Gastroesophageal sphincter (tissue), 4 donors: ENCODE measurements at regions not wholly inside any gene's neighbourhood (a gene's known extent, or its start where the extent isn't known, plus 50 kb on each side); places are given as distances from the start of the nearest gene placed in this dataset.

Source experiments
- ATAC-seq: fragments of 150-250 bp; one replicate; pipeline ENCODE4 v1.9.1; 2016; ENCODE audit warnings: mild to moderate bottlenecking, moderate library complexity
- H3K27ac ChIP-seq, 4 donors: fragments of 200-600 bp; sonication (generic) in 3 of 4; 1 replicate in 3 of 4; 2 replicates in 1 of 4; pipeline ENCODE4 v1.5.1; 2016 to 2019
- H3K27me3 ChIP-seq: fragments of 200-600 bp; sonication (generic); one replicate; pipeline ENCODE4 v1.5.1; 2019
- H3K36me3 ChIP-seq, 2 donors: fragments of 200-600 bp; sonication (generic); one replicate each; pipeline ENCODE4 v1.5.1; 2019; ENCODE audit warnings: control low read depth in 1 of 2
- H3K4me1 ChIP-seq, 3 donors: fragments of 200-600 bp; sonication (generic); 1 replicate in 2 of 3; 2 replicates in 1 of 3; pipeline ENCODE4 v1.5.1; 2016 to 2019; ENCODE audit warnings: control low read depth in 2 of 3
- H3K4me3 ChIP-seq, 2 donors: fragments of 200-600 bp; sonication (generic); one replicate each; pipeline ENCODE4 v1.5.1; 2019; ENCODE audit warnings: mild to moderate bottlenecking in 1 of 2, moderate library complexity in 1 of 2
- H3K9me3 ChIP-seq, 3 donors: fragments of 200-600 bp; sonication (generic); one replicate each; pipeline ENCODE4 v1.5.1; 2017 to 2019; ENCODE audit warnings: control low read depth in 2 of 3
- CTCF ChIP-seq, 4 experiments: fragments of 200-600 bp in 2 of 4; fragments of 450-650 bp in 2 of 4; sonication (generic) in 1 of 4; IDR thresholded peaks; one replicate each; pipeline ENCODE4 v1.5.1; 2017 to 2019; ENCODE audit warnings: antibody characterized with exemption in 4 of 4, mild to moderate bottlenecking in 2 of 4, moderate library complexity in 2 of 4
- EP300 ChIP-seq: sonication (generic); formaldehyde crosslinking; IDR thresholded peaks from one replicate; pipeline ENCODE4 v1.6.1; 2017; ENCODE audit warnings: antibody characterized with exemption, mild to moderate bottlenecking
- POLR2A ChIP-seq, 2 donors: fragments of 450-650 bp; IDR thresholded peaks; one replicate each; pipeline ENCODE4 v1.6.1; 2017; ENCODE audit warnings: antibody characterized with exemption in 2 of 2, mild to moderate bottlenecking in 2 of 2, moderate library complexity in 1 of 2
- POLR2AphosphoS5 ChIP-seq: sonication (generic); formaldehyde crosslinking; IDR thresholded peaks from one replicate; pipeline ENCODE4 v1.6.1; 2017; ENCODE audit warnings: antibody characterized with exemption
- WGBS, 2 donors: methylation state at CpG; one replicate each; pipeline ENCODE4 v1.1.5; 2018; ENCODE audit warnings: low coverage in 1 of 2; 5-methylcytosine and 5-hydroxymethylcytosine counted together

DNA sequence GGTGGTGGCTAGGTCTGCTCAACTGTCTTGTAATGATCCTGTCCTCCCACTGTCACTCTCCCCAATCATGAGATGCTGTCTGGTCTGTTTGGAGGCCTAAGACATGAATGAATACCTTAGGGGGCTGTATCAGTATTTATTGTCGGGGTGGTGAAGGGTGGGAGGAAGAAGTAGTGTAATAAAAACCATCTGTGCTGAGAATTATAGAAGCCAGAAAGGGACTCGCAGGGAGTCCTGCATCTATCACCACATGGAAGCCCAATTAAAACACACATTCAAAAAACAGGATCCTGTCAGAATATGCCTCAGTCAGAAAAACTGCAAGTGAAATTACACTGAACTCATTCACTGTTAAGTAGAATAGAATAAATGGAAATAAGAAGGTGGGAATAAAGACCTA lies 1134.3 kb upstream of the C9orf72 start:
- no peak for ATAC-seq
- TF ChIP-seq POLR2AphosphoS5 = no peak
- no peak for TF ChIP-seq EP300
- TF ChIP-seq POLR2A (IDR thresholded peaks at IDR 0.05) = no peak
- TF ChIP-seq CTCF (IDR thresholded peaks at IDR 0.05) = no peak
- 28 to 71% methylated on average over 2 of the region's 2 CpGs for WGBS, 2 donors

DNA sequence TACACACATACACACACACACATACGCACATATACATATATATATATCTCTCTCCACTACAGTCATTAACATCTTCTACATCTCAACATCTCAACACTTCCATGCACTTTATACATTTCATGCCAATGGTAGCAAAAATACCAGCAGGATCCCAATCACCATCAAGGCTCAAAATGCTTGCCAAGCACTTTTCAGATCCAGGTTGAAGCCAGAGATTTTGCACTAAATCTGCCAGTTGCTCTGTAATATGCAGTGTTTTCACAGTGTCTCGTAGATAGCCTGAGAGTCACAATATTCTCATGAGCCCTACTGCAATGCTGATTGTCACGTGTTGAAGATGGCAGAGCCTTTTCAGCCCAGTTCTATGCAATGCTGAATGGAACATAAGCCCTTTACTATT lies 1140.9 kb upstream of the C9orf72 start:
- H3K4me3 ChIP-seq = no peak overlapping the region
- TF ChIP-seq EP300 (no peak), CTCF (IDR thresholded peaks at IDR 0.05) (no peak), POLR2A (IDR thresholded peaks at IDR 0.05) (no peak), POLR2AphosphoS5 (no peak)
- H3K36me3 ChIP-seq = no peaks in the 10 kb centered on the region
- no peak for ATAC-seq
- H3K27ac ChIP-seq = no peak overlapping the region
- H3K9me3 ChIP-seq = no peaks in the 10 kb centered on the region
- no peaks in the 10 kb centered on the region for H3K27me3 ChIP-seq
- 74 to 94% methylated on average over 2 to 3 of the region's 3 CpGs for WGBS, 2 donors
- H3K4me1 ChIP-seq = no peaks in the 10 kb centered on the region

More for the DNA sequence above, 1134.3 kb upstream of the C9orf72 start:
- Histone ChIP-seq H3K36me3 (no peaks in the 10 kb centered on the region), H3K27ac (no peak overlapping the region), H3K4me1 (no peaks in the 10 kb centered on the region), H3K9me3 (no peaks in the 10 kb centered on the region), H3K27me3 (no peaks in the 10 kb centered on the region), H3K4me3 (no peak overlapping the region)

DNA sequence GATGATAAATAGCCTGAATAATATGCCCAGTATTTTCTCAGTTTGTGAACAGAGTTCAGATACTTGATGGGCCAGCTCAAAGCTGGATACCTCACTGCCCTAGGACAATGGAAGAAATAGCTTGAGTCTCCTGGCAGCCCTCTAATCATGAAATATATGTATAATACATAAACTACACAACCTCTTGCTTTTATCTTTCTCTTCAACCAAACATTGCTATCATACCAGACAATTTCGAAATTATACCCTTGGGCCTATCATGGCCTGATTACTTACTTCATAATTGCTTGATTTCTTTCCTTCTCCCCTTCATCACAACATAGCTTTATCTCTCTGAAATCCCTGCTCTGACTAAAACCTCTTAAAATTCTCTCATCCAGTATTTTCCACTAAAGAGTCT lies 1144.9 kb upstream of the C9orf72 start:
- Histone ChIP-seq H3K4me3 (no peak overlapping the region), H3K36me3 (no peaks in the 10 kb centered on the region), H3K9me3 (no peaks in the 10 kb centered on the region), H3K27me3 (no peaks in the 10 kb centered on the region), H3K4me1 (no peaks in the 10 kb centered on the region), H3K27ac (no peak overlapping the region)
- TF ChIP-seq EP300 (no peak), CTCF (IDR thresholded peaks at IDR 0.05) (no peak), POLR2A (IDR thresholded peaks at IDR 0.05) (no peak), POLR2AphosphoS5 (no peak)
- no peak for ATAC-seq
- 43 to 63% methylated on average over 1 of the region's 1 CpG for WGBS, 2 donors

GRCh38 chr9:28720746-28721145 lies 1147.5 kb upstream of the C9orf72 start:
- 57 to 100% methylated on average over 1 of the region's 1 CpG for WGBS, 2 donors

DNA sequence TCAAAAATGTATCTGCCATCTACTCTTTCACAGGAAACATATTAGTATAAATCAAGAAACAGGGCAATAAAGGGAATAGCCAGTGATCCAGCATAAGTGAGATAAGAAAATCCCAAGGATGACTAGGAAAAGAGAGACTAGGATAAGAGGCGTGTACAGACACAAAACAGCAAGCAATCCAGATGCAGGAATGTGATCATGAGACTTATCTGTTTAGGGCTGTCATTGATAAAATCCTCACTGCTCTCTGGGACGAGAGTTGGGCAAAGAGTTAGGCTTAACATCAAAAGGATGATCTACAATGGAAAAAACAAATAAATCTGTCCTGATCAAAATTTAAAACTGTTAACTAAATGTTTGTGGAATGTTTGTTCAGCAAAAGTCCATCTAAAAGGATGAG lies 1156.8 kb upstream of the C9orf72 start:
- WGBS, 2 donors = 32% methylated on average over 2 of the region's 2 CpGs; no CpG with 5 or more reads in 1 of the 2 donors
- Histone ChIP-seq H3K4me3 (no peak overlapping the region), H3K4me1 (no peaks in the 10 kb centered on the region), H3K27me3 (no peaks in the 10 kb centered on the region), H3K36me3 (no peaks in the 10 kb centered on the region), H3K9me3 (no peaks in the 10 kb centered on the region), H3K27ac (no peak overlapping the region)
- TF ChIP-seq POLR2AphosphoS5 (no peak), CTCF (IDR thresholded peaks at IDR 0.05) (no peak), EP300 (no peak), POLR2A (IDR thresholded peaks at IDR 0.05) (no peak)
- no peak for ATAC-seq

More at GRCh38 chr9:28720746-28721145, 1147.5 kb upstream of the C9orf72 start:
- no peaks in the 10 kb centered on the region for H3K4me1 ChIP-seq
- ATAC-seq = no peak
- no peak overlapping the region for H3K27ac ChIP-seq
- TF ChIP-seq POLR2AphosphoS5 (no peak), EP300 (no peak), POLR2A (IDR thresholded peaks at IDR 0.05) (no peak)
- no peaks in the 10 kb centered on the region for H3K27me3 ChIP-seq
- no peaks in the 10 kb centered on the region for H3K9me3 ChIP-seq
- no peak overlapping the region for H3K4me3 ChIP-seq
- no peaks in the 10 kb centered on the region for H3K36me3 ChIP-seq
